ENCODE measurements at regions not wholly inside any gene's neighbourhood (a gene's known extent, or its start where the extent isn't known, plus 50 kb on each side); places are given as distances from the start of the nearest gene placed in this dataset.

GRCh38 chr4:13268165-13268564, 216.0 kb downstream of the RAB28 start:
- TF ChIP-seq TP53 (CRISPR knock-in tag; IDR thresholded peaks at IDR 0.05) (no peak), RNF2 (IDR thresholded peaks at IDR 0.05; ENCODE audit: borderline replicate concordance, low read depth) (no peak)
- H3K4me1 ChIP-seq: no peaks in the 10 kb centered on the region
- H3K27ac ChIP-seq: no peak overlapping the region
- H3K4me2 ChIP-seq: no peak overlapping the region
- no peaks in the 10 kb centered on the region for H3K9me3 ChIP-seq
- CTCF ChIA-PET: no interaction called here
- FAIRE-seq (no peak), ATAC-seq (no peak), DNase-seq (ENCODE audit: low read depth in 1 of 2, low spot score in 1 of 2) (no peak)
- POLR2A ChIA-PET: no interaction called here
- H3K4me3 ChIP-seq: no peak overlapping the region
- WGBS (ENCODE audit: missing lambda C conversion rate): 31% methylated on average over 4 of the region's 4 CpGs

DNA sequence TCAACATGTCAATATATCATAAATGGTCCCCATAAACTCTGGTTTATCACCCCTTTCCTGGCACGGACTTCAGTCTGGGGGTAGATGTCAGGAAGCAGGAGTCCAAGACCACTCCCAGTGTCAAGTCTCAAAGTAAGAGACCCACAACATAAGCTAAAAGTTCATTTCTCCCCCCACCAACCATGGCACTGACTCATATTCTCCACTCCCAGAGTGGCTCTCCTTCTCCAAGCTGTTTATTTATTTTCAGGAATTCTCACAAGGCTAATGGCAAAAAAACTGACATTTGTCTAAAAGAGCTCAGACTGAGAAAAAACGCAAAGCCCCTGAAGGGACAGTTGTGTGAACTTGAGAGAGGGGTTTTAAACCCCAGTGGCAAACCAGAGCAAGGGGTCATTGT, 217.0 kb downstream of the RAB28 start:
- Histone ChIP-seq H3K9me3 (no peaks in the 10 kb centered on the region), H3K27ac (no peak overlapping the region), H3K4me2 (no peak overlapping the region), H3K4me3 (no peak overlapping the region), H3K4me1 (no peaks in the 10 kb centered on the region)
- CTCF ChIA-PET: no interaction called here
- POLR2A ChIA-PET: no interaction called here
- ATAC-seq (no peak), FAIRE-seq (no peak), DNase-seq (ENCODE audit: low read depth in 1 of 2, low spot score in 1 of 2) (no peak)
- WGBS (ENCODE audit: missing lambda C conversion rate): 33% methylated on average over 2 of the region's 2 CpGs
- TF ChIP-seq CHD2 (IDR thresholded peaks at IDR 0.05; ENCODE audit: low read length, partially characterized antibody): no peak
- TF ChIP-seq, protein P1, sequence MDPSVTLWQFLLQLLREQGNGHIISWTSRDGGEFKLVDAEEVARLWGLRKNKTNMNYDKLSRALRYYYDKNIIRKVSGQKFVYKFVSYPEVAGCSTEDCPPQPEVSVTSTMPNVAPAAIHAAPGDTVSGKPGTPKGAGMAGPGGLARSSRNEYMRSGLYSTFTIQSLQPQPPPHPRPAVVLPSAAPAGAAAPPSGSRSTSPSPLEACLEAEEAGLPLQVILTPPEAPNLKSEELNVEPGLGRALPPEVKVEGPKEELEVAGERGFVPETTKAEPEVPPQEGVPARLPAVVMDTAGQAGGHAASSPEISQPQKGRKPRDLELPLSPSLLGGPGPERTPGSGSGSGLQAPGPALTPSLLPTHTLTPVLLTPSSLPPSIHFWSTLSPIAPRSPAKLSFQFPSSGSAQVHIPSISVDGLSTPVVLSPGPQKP (IDR thresholded peaks at IDR 0.05; ENCODE audit: low read depth, low read length): no peak
- TF ChIP-seq CEBPB (IDR thresholded peaks at IDR 0.05): no peak
- no peak for TF ChIP-seq CBX8 (IDR thresholded peaks at IDR 0.05)
- TF ChIP-seq RAD21 (conservative IDR thresholded peaks at IDR 0.05 in 1 of 2, IDR thresholded peaks at IDR 0.05 in 1 of 2): no peak
- no peak for TF ChIP-seq CBX2 (IDR thresholded peaks at IDR 0.05; ENCODE audit: borderline replicate concordance, low read depth)
- TF ChIP-seq EHMT2 (IDR thresholded peaks at IDR 0.05; ENCODE audit: low read depth): no peak

DNA sequence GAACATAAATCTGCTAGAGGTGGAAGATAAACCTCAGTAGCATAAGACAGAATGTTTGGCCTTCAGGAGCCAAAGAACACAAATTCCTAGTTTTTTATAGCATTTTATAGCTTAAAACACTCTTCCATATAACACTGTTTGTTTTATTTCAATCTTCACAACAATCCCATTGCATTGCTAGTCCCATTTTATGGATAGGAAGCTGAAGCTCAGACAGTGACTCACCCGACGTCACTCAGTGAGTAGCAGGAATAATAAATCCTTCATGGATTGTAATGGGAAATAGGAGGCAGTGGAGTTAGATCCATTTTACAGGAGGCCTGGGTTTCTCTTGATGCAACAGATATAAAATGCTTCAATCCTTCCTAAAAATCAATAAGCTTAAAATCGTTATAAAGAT, 217.5 kb downstream of the RAB28 start:
- POLR2A ChIA-PET: no interaction called here
- no peak for FAIRE-seq
- H3K4me1 ChIP-seq: no peaks in the 10 kb centered on the region
- CTCF ChIA-PET: no interaction called here
- no peak overlapping the region for H3K4me2 ChIP-seq
- H3K9me3 ChIP-seq: no peaks in the 10 kb centered on the region
- TF ChIP-seq EHF (CRISPR knock-in tag; IDR thresholded peaks at IDR 0.05) (no peak), ESRRA (IDR thresholded peaks at IDR 0.05; ENCODE audit: borderline replicate concordance, low read length) (no peak), SMC3 (IDR thresholded peaks at IDR 0.05) (no peak), BHLHE40 (IDR thresholded peaks at IDR 0.05; ENCODE audit: low read depth, low read length) (no peak), JUN (IDR thresholded peaks at IDR 0.05) (no peak), ZFP36 (IDR thresholded peaks at IDR 0.05; ENCODE audit: borderline replicate concordance, partially characterized antibody) (no peak), HOXB5 (CRISPR knock-in tag; IDR thresholded peaks at IDR 0.05) (no peak), TP53 (CRISPR knock-in tag; IDR thresholded peaks at IDR 0.05) (no peak), MAX (IDR thresholded peaks at IDR 0.05) (no peak), POLR2A (IDR thresholded peaks at IDR 0.05; ENCODE audit: low read length) (no peak), KDM5A (IDR thresholded peaks at IDR 0.05) (no peak), ZNF302 (CRISPR knock-in tag; IDR thresholded peaks at IDR 0.05) (no peak)
- TF ChIP-seq, protein P2, sequence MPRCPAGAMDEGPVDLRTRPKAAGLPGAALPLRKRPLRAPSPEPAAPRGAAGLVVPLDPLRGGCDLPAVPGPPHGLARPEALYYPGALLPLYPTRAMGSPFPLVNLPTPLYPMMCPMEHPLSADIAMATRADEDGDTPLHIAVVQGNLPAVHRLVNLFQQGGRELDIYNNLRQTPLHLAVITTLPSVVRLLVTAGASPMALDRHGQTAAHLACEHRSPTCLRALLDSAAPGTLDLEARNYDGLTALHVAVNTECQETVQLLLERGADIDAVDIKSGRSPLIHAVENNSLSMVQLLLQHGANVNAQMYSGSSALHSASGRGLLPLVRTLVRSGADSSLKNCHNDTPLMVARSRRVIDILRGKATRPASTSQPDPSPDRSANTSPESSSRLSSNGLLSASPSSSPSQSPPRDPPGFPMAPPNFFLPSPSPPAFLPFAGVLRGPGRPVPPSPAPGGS (IDR thresholded peaks at IDR 0.05): no peak
- TF ChIP-seq, protein P3, sequence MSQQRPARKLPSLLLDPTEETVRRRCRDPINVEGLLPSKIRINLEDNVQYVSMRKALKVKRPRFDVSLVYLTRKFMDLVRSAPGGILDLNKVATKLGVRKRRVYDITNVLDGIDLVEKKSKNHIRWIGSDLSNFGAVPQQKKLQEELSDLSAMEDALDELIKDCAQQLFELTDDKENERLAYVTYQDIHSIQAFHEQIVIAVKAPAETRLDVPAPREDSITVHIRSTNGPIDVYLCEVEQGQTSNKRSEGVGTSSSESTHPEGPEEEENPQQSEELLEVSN (IDR thresholded peaks at IDR 0.05; ENCODE audit: borderline replicate concordance, low read depth): no peak
- no peak for DNase-seq (ENCODE audit: low read depth in 1 of 2, low spot score in 1 of 2)
- 40% methylated on average over 3 of the region's 3 CpGs for WGBS (ENCODE audit: missing lambda C conversion rate)
- H3K4me3 ChIP-seq: no peak overlapping the region
- no peak overlapping the region for H3K27ac ChIP-seq
- no peak for ATAC-seq
